ENCODE measurements at regions not wholly inside any gene's neighbourhood (a gene's known extent, or its start where the extent isn't known, plus 50 kb on each side); places are given as distances from the start of the nearest gene placed in this dataset.
A peak's percentile ranks its signal among the peaks of the same experiment; 100 is the strongest.

GRCh38 chr12:126874427-126875026 lies 1392.4 kb upstream of the TMEM132C start:
- TF ChIP-seq, protein P1, sequence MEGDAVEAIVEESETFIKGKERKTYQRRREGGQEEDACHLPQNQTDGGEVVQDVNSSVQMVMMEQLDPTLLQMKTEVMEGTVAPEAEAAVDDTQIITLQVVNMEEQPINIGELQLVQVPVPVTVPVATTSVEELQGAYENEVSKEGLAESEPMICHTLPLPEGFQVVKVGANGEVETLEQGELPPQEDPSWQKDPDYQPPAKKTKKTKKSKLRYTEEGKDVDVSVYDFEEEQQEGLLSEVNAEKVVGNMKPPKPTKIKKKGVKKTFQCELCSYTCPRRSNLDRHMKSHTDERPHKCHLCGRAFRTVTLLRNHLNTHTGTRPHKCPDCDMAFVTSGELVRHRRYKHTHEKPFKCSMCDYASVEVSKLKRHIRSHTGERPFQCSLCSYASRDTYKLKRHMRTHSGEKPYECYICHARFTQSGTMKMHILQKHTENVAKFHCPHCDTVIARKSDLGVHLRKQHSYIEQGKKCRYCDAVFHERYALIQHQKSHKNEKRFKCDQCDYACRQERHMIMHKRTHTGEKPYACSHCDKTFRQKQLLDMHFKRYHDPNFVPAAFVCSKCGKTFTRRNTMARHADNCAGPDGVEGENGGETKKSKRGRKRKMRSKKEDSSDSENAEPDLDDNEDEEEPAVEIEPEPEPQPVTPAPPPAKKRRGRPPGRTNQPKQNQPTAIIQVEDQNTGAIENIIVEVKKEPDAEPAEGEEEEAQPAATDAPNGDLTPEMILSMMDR (IDR thresholded peaks at IDR 0.05): peak; percentile 32; the same call in 1 of the 2 replicates
- TF ChIP-seq ATF6 (CRISPR knock-in tag; IDR thresholded peaks at IDR 0.05) (no peak), RELA (CRISPR knock-in tag; IDR thresholded peaks at IDR 0.05; ENCODE audit: borderline replicate concordance) (no peak), TEAD1 (CRISPR knock-in tag; IDR thresholded peaks at IDR 0.05) (no peak), TEAD4 (CRISPR knock-in tag; IDR thresholded peaks at IDR 0.05) (no peak), IRF2 (CRISPR knock-in tag; IDR thresholded peaks at IDR 0.05; ENCODE audit: borderline replicate concordance, low read depth) (no peak)
- H3K27me3 Mint-ChIP-seq (ENCODE audit: low read depth): peaks cover 9% of the 10 kb centered on the region
- POLR2A ChIA-PET: no interaction called here
- ATAC-seq (peak; percentile 62), DNase-seq (ENCODE audit: low spot score) (peak; percentile 34)
- H3K4me3 Mint-ChIP-seq: no peak overlapping the region
- CTCF ChIA-PET: no interaction called here
- H3K4me1 Mint-ChIP-seq: no peaks in the 10 kb centered on the region
- H3K36me3 Mint-ChIP-seq: peaks cover 65% of the 10 kb centered on the region
- H3K9me3 Mint-ChIP-seq: peaks cover 61% of the 10 kb centered on the region
- no peak overlapping the region for H3K27ac Mint-ChIP-seq

- H3K27me3 Mint-ChIP-seq (ENCODE audit: low read depth): peaks cover 12% of the 10 kb centered on the region
- ChIA-PET POLR2A (no interaction called here), CTCF (no interaction called here)
- H3K36me3 Mint-ChIP-seq: peaks cover 67% of the 10 kb centered on the region
- H3K4me3 Mint-ChIP-seq: no peak overlapping the region
- no peak for DNase-seq (ENCODE audit: low spot score)
- TF ChIP-seq FOXP1 (CRISPR knock-in tag; IDR thresholded peaks at IDR 0.05; ENCODE audit: borderline replicate concordance): no peak
- TF ChIP-seq SOX15 (CRISPR knock-in tag; IDR thresholded peaks at IDR 0.05): no peak
- ATAC-seq: no peak
- H3K4me1 Mint-ChIP-seq: no peaks in the 10 kb centered on the region
- no peak overlapping the region for H3K27ac Mint-ChIP-seq
- H3K9me3 Mint-ChIP-seq: peaks cover 74% of the 10 kb centered on the region
Measured at GRCh38 chr12:126879842-126880241, 1387.1 kb upstream of the TMEM132C start.

DNA sequence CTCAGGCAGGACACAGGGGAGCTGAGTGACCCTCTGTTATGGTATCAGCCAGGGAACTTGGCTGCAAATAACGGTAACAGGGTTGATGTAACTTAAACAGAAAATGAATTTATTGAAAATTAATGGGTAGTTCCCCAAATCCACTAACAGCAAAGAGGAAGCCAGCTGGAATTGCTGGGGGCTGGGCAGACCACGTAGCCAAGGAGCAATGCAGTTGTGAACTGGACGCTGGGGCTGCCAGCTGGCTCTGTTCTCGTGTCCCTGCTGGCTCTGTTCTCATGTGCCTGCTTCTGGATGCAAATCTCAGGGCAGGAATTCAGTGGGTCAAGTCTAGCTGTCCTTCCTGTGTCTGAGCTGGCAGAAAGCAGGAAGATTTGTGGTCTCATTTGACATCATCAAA lies 1383.3 kb upstream of the TMEM132C start:
- ChIA-PET CTCF (no interaction called here), POLR2A (no interaction called here)
- Mint-ChIP-seq H3K4me3 (no peak overlapping the region), H3K27ac (no peak overlapping the region), H3K27me3 (ENCODE audit: low read depth) (peaks cover 7% of the 10 kb centered on the region; the same call in 1 of the 2 replicates), H3K4me1 (no peaks in the 10 kb centered on the region), H3K36me3 (peaks cover 66% of the 10 kb centered on the region), H3K9me3 (peaks cover 87% of the 10 kb centered on the region)
- no peak for TF ChIP-seq JUN (CRISPR knock-in tag; IDR thresholded peaks at IDR 0.05)
- no peak for TF ChIP-seq ATF2 (CRISPR knock-in tag; IDR thresholded peaks at IDR 0.05; ENCODE audit: borderline replicate concordance, low read depth)
- no peak for TF ChIP-seq ZNF671 (CRISPR knock-in tag; IDR thresholded peaks at IDR 0.05)
- no peak for TF ChIP-seq HMGA2 (CRISPR knock-in tag; IDR thresholded peaks at IDR 0.05)
- no peak for TF ChIP-seq ZNF423 (CRISPR knock-in tag; IDR thresholded peaks at IDR 0.05)
- no peak for TF ChIP-seq EMX1 (CRISPR knock-in tag; IDR thresholded peaks at IDR 0.05)
- TF ChIP-seq, protein P2, sequence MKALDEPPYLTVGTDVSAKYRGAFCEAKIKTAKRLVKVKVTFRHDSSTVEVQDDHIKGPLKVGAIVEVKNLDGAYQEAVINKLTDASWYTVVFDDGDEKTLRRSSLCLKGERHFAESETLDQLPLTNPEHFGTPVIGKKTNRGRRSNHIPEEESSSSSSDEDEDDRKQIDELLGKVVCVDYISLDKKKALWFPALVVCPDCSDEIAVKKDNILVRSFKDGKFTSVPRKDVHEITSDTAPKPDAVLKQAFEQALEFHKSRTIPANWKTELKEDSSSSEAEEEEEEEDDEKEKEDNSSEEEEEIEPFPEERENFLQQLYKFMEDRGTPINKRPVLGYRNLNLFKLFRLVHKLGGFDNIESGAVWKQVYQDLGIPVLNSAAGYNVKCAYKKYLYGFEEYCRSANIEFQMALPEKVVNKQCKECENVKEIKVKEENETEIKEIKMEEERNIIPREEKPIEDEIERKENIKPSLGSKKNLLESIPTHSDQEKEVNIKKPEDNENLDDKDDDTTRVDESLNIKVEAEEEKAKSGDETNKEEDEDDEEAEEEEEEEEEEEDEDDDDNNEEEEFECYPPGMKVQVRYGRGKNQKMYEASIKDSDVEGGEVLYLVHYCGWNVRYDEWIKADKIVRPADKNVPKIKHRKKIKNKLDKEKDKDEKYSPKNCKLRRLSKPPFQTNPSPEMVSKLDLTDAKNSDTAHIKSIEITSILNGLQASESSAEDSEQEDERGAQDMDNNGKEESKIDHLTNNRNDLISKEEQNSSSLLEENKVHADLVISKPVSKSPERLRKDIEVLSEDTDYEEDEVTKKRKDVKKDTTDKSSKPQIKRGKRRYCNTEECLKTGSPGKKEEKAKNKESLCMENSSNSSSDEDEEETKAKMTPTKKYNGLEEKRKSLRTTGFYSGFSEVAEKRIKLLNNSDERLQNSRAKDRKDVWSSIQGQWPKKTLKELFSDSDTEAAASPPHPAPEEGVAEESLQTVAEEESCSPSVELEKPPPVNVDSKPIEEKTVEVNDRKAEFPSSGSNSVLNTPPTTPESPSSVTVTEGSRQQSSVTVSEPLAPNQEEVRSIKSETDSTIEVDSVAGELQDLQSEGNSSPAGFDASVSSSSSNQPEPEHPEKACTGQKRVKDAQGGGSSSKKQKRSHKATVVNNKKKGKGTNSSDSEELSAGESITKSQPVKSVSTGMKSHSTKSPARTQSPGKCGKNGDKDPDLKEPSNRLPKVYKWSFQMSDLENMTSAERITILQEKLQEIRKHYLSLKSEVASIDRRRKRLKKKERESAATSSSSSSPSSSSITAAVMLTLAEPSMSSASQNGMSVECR (CRISPR knock-in tag; IDR thresholded peaks at IDR 0.05; ENCODE audit: borderline replicate concordance): no peak
- TF ChIP-seq, protein P3, sequence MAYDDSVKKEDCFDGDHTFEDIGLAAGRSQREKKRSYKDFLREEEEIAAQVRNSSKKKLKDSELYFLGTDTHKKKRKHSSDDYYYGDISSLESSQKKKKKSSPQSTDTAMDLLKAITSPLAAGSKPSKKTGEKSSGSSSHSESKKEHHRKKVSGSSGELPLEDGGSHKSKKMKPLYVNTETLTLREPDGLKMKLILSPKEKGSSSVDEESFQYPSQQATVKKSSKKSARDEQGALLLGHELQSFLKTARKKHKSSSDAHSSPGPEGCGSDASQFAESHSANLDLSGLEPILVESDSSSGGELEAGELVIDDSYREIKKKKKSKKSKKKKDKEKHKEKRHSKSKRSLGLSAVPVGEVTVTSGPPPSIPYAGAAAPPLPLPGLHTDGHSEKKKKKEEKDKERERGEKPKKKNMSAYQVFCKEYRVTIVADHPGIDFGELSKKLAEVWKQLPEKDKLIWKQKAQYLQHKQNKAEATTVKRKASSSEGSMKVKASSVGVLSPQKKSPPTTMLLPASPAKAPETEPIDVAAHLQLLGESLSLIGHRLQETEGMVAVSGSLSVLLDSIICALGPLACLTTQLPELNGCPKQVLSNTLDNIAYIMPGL (CRISPR knock-in tag; IDR thresholded peaks at IDR 0.05): no peak
- TF ChIP-seq GTF2I (CRISPR knock-in tag; conservative IDR thresholded peaks at IDR 0.05): no peak
- ATAC-seq (no peak), DNase-seq (ENCODE audit: low spot score) (no peak)
